Small intestine (tissue), 7 donors: ENCODE measurements at regions not wholly inside any gene's neighbourhood (a gene's known extent, or its start where the extent isn't known, plus 50 kb on each side); places are given as distances from the start of the nearest gene placed in this dataset.

Experiments
- DNase-seq, 2 donors: peaks; one replicate each; pipeline versions ENCODE4 v3.0.0 to v3.0.0-alpha.2; 2013
- FAIRE-seq: peaks from 2 replicates; lab custom pipeline; 2012; peaks lifted over from hg19 to GRCh38; lab: Jason Lieb, UNC
- H3K27ac ChIP-seq, 3 donors: one replicate each; pipeline ENCODE4 v1.5.1; 2013; ENCODE audit warnings: low read length in 2 of 3, mild to moderate bottlenecking in 2 of 3, control low read depth in 1 of 3, inconsistent platforms in 1 of 3, low read depth in 1 of 3, moderate library complexity in 1 of 3
- H3K27me3 ChIP-seq, 3 donors: one replicate each; pipeline ENCODE4 v1.6.1; 2013; ENCODE audit warnings: low read length in 3 of 3, inconsistent platforms in 1 of 3; ENCODE audit not compliant: control insufficient read depth in 3 of 3, insufficient read depth in 3 of 3
- H3K36me3 ChIP-seq, 3 donors: one replicate each; pipeline ENCODE4 v1.6.1; 2013; ENCODE audit warnings: low read length in 3 of 3, inconsistent platforms in 1 of 3, low read depth in 1 of 3, mild to moderate bottlenecking in 1 of 3, moderate library complexity in 1 of 3; ENCODE audit not compliant: control insufficient read depth in 3 of 3, insufficient read depth in 2 of 3
- H3K4me1 ChIP-seq, 3 donors: one replicate each; pipeline ENCODE4 v1.6.1; 2013; ENCODE audit warnings: low read length in 2 of 3, inconsistent platforms in 1 of 3, low read depth in 1 of 3, mild to moderate bottlenecking in 1 of 3, moderate library complexity in 1 of 3; ENCODE audit not compliant: control insufficient read depth in 3 of 3, insufficient read depth in 2 of 3
- H3K4me3 ChIP-seq, 3 donors: one replicate each; pipeline ENCODE4 v1.5.1; 2013; ENCODE audit warnings: low read length in 3 of 3, control low read depth in 1 of 3, inconsistent platforms in 1 of 3, low read depth in 1 of 3, mild to moderate bottlenecking in 1 of 3, moderate library complexity in 1 of 3
- H3K9me3 ChIP-seq, 2 donors: one replicate each; pipeline ENCODE4 v1.6.1; 2013; ENCODE audit warnings: low read depth in 1 of 2, low read length in 1 of 2; ENCODE audit not compliant: control insufficient read depth in 2 of 2, insufficient read depth in 1 of 2
- WGBS, 3 donors: extraction: QIAGEN DNeasy Blood & Tissue Kit; methylation state at CpG; one replicate each; pipeline ENCODE4 v1.1.7; 2013; 5-methylcytosine and 5-hydroxymethylcytosine counted together
- donor health status: healthy with polysubstance abuse.
- donor health status: control.
- donor health status: control.
- donor health status: Bipolar disorder and iron deficiency.
- donor health status: healthy.

DNA sequence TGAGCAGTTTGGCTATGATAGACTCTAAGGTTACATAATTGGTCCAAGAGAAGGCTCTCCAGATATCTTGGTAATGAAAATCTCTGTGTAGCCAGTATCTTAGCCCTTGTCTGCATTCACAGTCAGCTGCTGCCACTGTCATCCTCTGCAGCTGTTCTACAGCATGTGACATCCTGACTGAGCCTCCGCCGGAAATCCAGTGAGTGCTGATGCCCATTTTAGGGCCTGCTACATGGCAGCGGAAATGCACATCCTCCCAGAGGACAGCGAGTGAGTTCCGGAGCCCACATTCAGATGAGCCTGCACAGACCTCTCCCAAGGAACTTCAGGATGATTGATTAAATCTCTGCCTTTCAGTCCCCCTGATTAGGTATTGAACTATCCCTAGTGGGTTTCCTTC, 237.1 kb downstream of the HHIPL2 start:
- FAIRE-seq (no peak), DNase-seq (peak in 1 of 2 donors; percentile 13)
- Histone ChIP-seq H3K4me3 (no peak overlapping the region), H3K4me1 (no peaks in the 10 kb centered on the region), H3K36me3 (no peaks in the 10 kb centered on the region), H3K27ac (no peak overlapping the region), H3K9me3 (no peaks in the 10 kb centered on the region), H3K27me3 (no peaks in the 10 kb centered on the region)
- WGBS, 3 donors, result 76 to 90% (median 85%) methylated on average over 5 of the region's 5 CpGs

- Histone ChIP-seq H3K4me1 (no peaks in the 10 kb centered on the region), H3K36me3 (no peaks in the 10 kb centered on the region), H3K9me3 (no peaks in the 10 kb centered on the region), H3K27ac (no peak overlapping the region), H3K4me3 (no peak overlapping the region), H3K27me3 (no peaks in the 10 kb centered on the region)
- no peak for FAIRE-seq
- 36 to 69% (median 39%) methylated on average over 2 of the region's 2 CpGs for WGBS, 3 donors
- no peak for DNase-seq
Measured at GRCh38 chr1:222307621-222308020, 240.3 kb downstream of the HHIPL2 start.

GRCh38 chr1:222306512-222306911, 241.4 kb downstream of the HHIPL2 start:
- FAIRE-seq (no peak), DNase-seq (no peak)
- Histone ChIP-seq H3K9me3 (no peaks in the 10 kb centered on the region), H3K4me3 (no peak overlapping the region), H3K4me1 (no peaks in the 10 kb centered on the region), H3K27ac (no peak overlapping the region), H3K27me3 (no peaks in the 10 kb centered on the region), H3K36me3 (no peaks in the 10 kb centered on the region)
- 85 to 93% (median 86%) methylated on average over 1 of the region's 1 CpG for WGBS, 3 donors

DNA sequence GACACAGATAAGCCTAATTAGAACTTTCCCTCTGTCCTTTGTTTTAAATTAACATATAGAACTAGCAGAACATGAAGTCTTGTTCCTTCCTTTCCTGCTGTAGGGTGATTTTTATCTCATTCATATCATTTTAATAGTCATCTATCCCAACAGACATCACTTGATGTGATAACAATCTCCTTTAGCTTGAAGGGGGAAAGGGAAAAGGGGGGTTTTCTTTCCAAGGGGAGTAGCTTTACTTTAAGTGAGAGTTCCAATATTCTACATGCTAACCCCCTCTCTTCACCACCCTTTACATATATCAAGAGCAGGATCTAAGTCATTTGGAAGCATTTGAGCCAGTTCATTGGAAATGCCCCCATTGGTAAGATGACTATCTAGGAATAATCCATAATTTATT, 241.9 kb downstream of the HHIPL2 start:
- H3K36me3 ChIP-seq, result no peaks in the 10 kb centered on the region
- DNase-seq, result no peak
- H3K4me3 ChIP-seq, result no peak overlapping the region
- no peak for FAIRE-seq
- H3K4me1 ChIP-seq, result no peaks in the 10 kb centered on the region
- no peak overlapping the region for H3K27ac ChIP-seq
- no peaks in the 10 kb centered on the region for H3K9me3 ChIP-seq
- H3K27me3 ChIP-seq, result no peaks in the 10 kb centered on the region

DNA sequence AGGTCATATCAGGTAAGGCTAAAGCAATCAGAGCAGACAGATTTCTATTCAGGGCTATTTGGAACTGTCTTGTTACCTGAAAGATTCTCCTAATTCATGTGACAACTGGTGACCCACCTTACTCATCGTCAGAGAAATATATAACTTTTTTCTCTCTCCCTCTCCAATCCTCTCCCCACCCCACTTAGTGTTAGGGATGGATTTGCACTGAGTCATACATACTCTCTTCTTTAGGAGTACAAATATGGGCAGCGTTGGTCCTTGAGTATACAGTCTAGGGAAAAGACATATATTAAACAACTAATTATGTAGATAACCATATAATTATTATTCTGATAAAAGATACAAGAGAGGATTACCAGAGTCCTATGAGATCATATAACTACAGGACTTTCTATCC, 246.3 kb downstream of the HHIPL2 start:
- Histone ChIP-seq H3K36me3 (no peaks in the 10 kb centered on the region), H3K27me3 (no peaks in the 10 kb centered on the region), H3K9me3 (no peaks in the 10 kb centered on the region), H3K27ac (no peak overlapping the region), H3K4me1 (no peaks in the 10 kb centered on the region), H3K4me3 (no peak overlapping the region)
- 64 to 86% (median 73%) methylated on average over 2 of the region's 2 CpGs for WGBS, 3 donors
- DNase-seq (no peak), FAIRE-seq (no peak)

DNA sequence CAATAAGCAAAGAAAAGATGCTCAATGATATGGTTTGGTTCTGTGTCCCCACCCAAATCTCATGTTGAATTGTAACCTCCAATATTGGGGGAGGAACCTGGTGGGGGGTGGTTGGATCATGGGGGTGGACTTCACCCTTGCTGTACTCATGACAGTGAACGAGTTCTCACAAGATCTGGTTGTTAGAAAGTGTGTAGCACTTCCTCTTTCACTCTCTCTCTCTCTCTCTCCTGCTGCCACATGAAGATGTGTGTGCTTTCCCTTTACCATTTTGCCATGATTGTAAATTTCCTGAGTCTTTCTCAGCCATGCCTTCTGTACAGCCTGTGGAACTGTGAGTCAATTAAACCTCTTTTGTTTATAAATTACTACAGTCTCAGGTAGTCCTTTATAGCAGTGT, 248.4 kb downstream of the HHIPL2 start:
- no peaks in the 10 kb centered on the region for H3K9me3 ChIP-seq
- H3K27ac ChIP-seq, result no peak overlapping the region
- H3K4me1 ChIP-seq, result no peaks in the 10 kb centered on the region
- FAIRE-seq (no peak), DNase-seq (no peak)
- no peaks in the 10 kb centered on the region for H3K36me3 ChIP-seq
- no peaks in the 10 kb centered on the region for H3K27me3 ChIP-seq
- H3K4me3 ChIP-seq, result no peak overlapping the region
- WGBS, 3 donors, result 18 to 36% (median 22%) methylated on average over 1 of the region's 1 CpG

- 92 to 96% (median 94%) methylated on average over 2 of the region's 2 CpGs for WGBS, 3 donors
Measured at GRCh38 chr1:222290866-222291265, 257.0 kb downstream of the HHIPL2 start.

DNA sequence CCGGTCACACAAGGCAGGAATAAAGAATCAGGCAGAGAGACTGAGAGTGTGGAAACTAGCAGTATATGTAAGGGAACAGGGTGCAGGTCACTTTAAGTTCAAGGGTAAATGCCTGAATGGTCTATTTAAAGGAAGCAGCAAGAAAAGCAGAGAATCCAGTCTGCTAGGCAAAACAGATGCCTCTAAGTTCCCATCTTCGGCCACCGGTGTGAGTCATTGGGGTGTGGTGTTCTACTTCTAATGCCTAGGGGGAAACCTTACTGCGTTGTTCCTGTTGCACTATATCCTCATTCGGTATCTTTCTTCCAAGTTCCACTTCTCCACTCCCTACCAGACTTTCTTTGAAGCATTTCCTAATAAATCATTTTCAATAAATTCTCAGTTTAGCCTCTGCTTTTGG, 259.9 kb downstream of the HHIPL2 start:
- Histone ChIP-seq H3K27ac (no peak overlapping the region), H3K4me1 (peaks cover 0 to 3% (median 0%) of the 10 kb centered on the region in 3 donors), H3K4me3 (no peak overlapping the region), H3K9me3 (no peaks in the 10 kb centered on the region), H3K27me3 (no peaks in the 10 kb centered on the region), H3K36me3 (no peaks in the 10 kb centered on the region)
- FAIRE-seq (no peak), DNase-seq (no peak)
- WGBS, 3 donors, result 41 to 55% (median 46%) methylated on average over 5 of the region's 5 CpGs

More at GRCh38 chr1:222290866-222291265, 257.0 kb downstream of the HHIPL2 start:
- H3K27me3 ChIP-seq, result no peaks in the 10 kb centered on the region
- FAIRE-seq, result no peak
- no peaks in the 10 kb centered on the region for H3K9me3 ChIP-seq
- no peaks in the 10 kb centered on the region for H3K36me3 ChIP-seq
- H3K4me3 ChIP-seq, result no peak overlapping the region
- DNase-seq, result no peak
- H3K4me1 ChIP-seq, result peaks cover 0 to 3% (median 0%) of the 10 kb centered on the region in 3 donors
- no peak overlapping the region for H3K27ac ChIP-seq

- WGBS, 3 donors, result 63 to 82% (median 71%) methylated on average over 3 of the region's 3 CpGs
- no peak overlapping the region for H3K27ac ChIP-seq
- no peak overlapping the region for H3K4me3 ChIP-seq
- H3K9me3 ChIP-seq, result no peaks in the 10 kb centered on the region
- no peaks in the 10 kb centered on the region for H3K27me3 ChIP-seq
- no peak for DNase-seq
- H3K36me3 ChIP-seq, result no peaks in the 10 kb centered on the region
- FAIRE-seq, result no peak
- H3K4me1 ChIP-seq, result peaks cover 0 to 3% (median 0%) of the 10 kb centered on the region in 3 donors
Measured at GRCh38 chr1:222286011-222286410, 261.9 kb downstream of the HHIPL2 start.
